Smooth muscle cell (in vitro differentiated cells): ENCODE measurements at regions not wholly inside any gene's neighbourhood (a gene's known extent, or its start where the extent isn't known, plus 50 kb on each side); places are given as distances from the start of the nearest gene placed in this dataset.

ENCODE experiments used
- DNase-seq: peaks from one replicate; lab custom pipeline; 2025; ENCODE audit not compliant: unreplicated experiment; lab: John Stamatoyannopoulos, UW
- H2AFZ ChIP-seq: fragments of 200-600 bp; sonication (generic); 2 replicates; pipeline ENCODE4 v1.6.0; 2016; ENCODE audit warnings: antibody characterized with exemption, low read depth, mild to moderate bottlenecking
- H3F3A ChIP-seq: fragments of 200-600 bp; sonication (generic); 2 replicates; pipeline ENCODE4 v1.6.0; 2017; ENCODE audit warnings: antibody characterized with exemption, low read depth
- H3K27ac ChIP-seq: fragments of 200-600 bp; sonication (generic); 2 replicates; pipeline ENCODE4 v1.5.1; 2016; ENCODE audit warnings: low read depth, mild to moderate bottlenecking
- H3K27me3 ChIP-seq: fragments of 200-600 bp; sonication (generic); 2 replicates; pipeline ENCODE4 v1.6.1; 2016; ENCODE audit warnings: low read depth, mild to moderate bottlenecking
- H3K36me3 ChIP-seq: fragments of 200-600 bp; sonication (generic); 2 replicates; pipeline ENCODE4 v1.5.1; 2016; ENCODE audit warnings: low read depth
- H3K4me1 ChIP-seq: fragments of 200-600 bp; sonication (generic); 2 replicates; pipeline ENCODE4 v1.5.1; 2016; ENCODE audit warnings: low read depth
- H3K4me2 ChIP-seq: fragments of 200-600 bp; sonication (generic); 2 replicates; pipeline ENCODE4 v1.6.0; 2016; ENCODE audit warnings: mild to moderate bottlenecking
- H3K4me3 ChIP-seq: fragments of 200-600 bp; sonication (generic); 2 replicates; pipeline ENCODE4 v1.5.1; 2016; ENCODE audit warnings: mild to moderate bottlenecking
- H3K79me2 ChIP-seq: fragments of 200-600 bp; sonication (generic); 2 replicates; pipeline ENCODE4 v1.6.0; 2016; ENCODE audit warnings: low read depth, mild to moderate bottlenecking
- H3K9ac ChIP-seq: fragments of 200-600 bp; sonication (generic); 2 replicates; pipeline ENCODE4 v1.6.0; 2016; ENCODE audit warnings: low read depth
- H3K9me3 ChIP-seq: fragments of 200-600 bp; sonication (generic); replicated peaks from 2 replicates; pipeline ENCODE4 v1.5.1; 2016; ENCODE audit warnings: low read depth
- H4K20me1 ChIP-seq: fragments of 200-600 bp; sonication (generic); 2 replicates; pipeline ENCODE4 v1.6.0; 2016; ENCODE audit warnings: low read depth
- CTCF ChIP-seq: fragments of 200-600 bp; sonication (generic); IDR thresholded peaks from 2 replicates; pipeline ENCODE4 v1.5.1; 2017; ENCODE audit warnings: borderline replicate concordance, mild to moderate bottlenecking, antibody characterized with exemption; ENCODE audit not compliant: insufficient read depth, poor library complexity, severe bottlenecking
- WGBS: methylation state at CpG from one replicate; pipeline ENCODE4 v1.1.7; 2016; ENCODE audit warnings: low lambda C conversion rate; 5-methylcytosine and 5-hydroxymethylcytosine counted together

GRCh38 chr11:90668502-90668901, 445.7 kb upstream of the CHORDC1 start:
- Histone ChIP-seq H3K9ac (no peak overlapping the region), H4K20me1 (no peaks in the 10 kb centered on the region), H3K4me3 (no peak overlapping the region), H3K27me3 (no peaks in the 10 kb centered on the region), H3K4me2 (no peak overlapping the region), H3K4me1 (no peaks in the 10 kb centered on the region), H3K27ac (no peak overlapping the region), H3F3A (no peaks in the 10 kb centered on the region), H3K36me3 (no peaks in the 10 kb centered on the region), H3K9me3 (no peaks in the 10 kb centered on the region), H3K79me2 (no peaks in the 10 kb centered on the region), H2AFZ (no peak overlapping the region)
- TF ChIP-seq CTCF = no peak
- no peak for DNase-seq

- H3K27ac ChIP-seq = no peak overlapping the region
- H3K27me3 ChIP-seq = no peaks in the 10 kb centered on the region
- H3K79me2 ChIP-seq = no peaks in the 10 kb centered on the region
- no peaks in the 10 kb centered on the region for H3F3A ChIP-seq
- no peak overlapping the region for H3K4me3 ChIP-seq
- H3K4me2 ChIP-seq = no peak overlapping the region
- H3K9ac ChIP-seq = no peak overlapping the region
- H4K20me1 ChIP-seq = no peaks in the 10 kb centered on the region
- no peak overlapping the region for H2AFZ ChIP-seq
- no peak for TF ChIP-seq CTCF
- WGBS = 92% methylated on average over 2 of the region's 2 CpGs
- H3K9me3 ChIP-seq = no peaks in the 10 kb centered on the region
- no peaks in the 10 kb centered on the region for H3K4me1 ChIP-seq
- H3K36me3 ChIP-seq = no peaks in the 10 kb centered on the region
- no peak for DNase-seq
Observed at GRCh38 chr11:90661233-90661632, 438.4 kb upstream of the CHORDC1 start.

- H2AFZ ChIP-seq = no peak overlapping the region
- H3K36me3 ChIP-seq = no peaks in the 10 kb centered on the region
- no peaks in the 10 kb centered on the region for H3K9me3 ChIP-seq
- H3F3A ChIP-seq = no peaks in the 10 kb centered on the region
- no peaks in the 10 kb centered on the region for H3K79me2 ChIP-seq
- DNase-seq = no peak
- no peaks in the 10 kb centered on the region for H3K4me1 ChIP-seq
- 78% methylated on average over 2 of the region's 2 CpGs for WGBS
- H3K4me2 ChIP-seq = no peak overlapping the region
- H4K20me1 ChIP-seq = no peaks in the 10 kb centered on the region
- no peak for TF ChIP-seq CTCF
- no peaks in the 10 kb centered on the region for H3K27me3 ChIP-seq
- H3K4me3 ChIP-seq = no peak overlapping the region
- no peak overlapping the region for H3K27ac ChIP-seq
- H3K9ac ChIP-seq = no peak overlapping the region
Observed at GRCh38 chr11:90656171-90656570, 433.3 kb upstream of the CHORDC1 start.

GRCh38 chr11:90650153-90650552, 427.3 kb upstream of the CHORDC1 start:
- DNase-seq = no peak
- Histone ChIP-seq H4K20me1 (no peaks in the 10 kb centered on the region), H3K27me3 (no peaks in the 10 kb centered on the region), H3K4me1 (no peaks in the 10 kb centered on the region), H3F3A (no peaks in the 10 kb centered on the region), H3K4me2 (no peak overlapping the region), H3K79me2 (no peaks in the 10 kb centered on the region), H3K9ac (no peak overlapping the region), H3K4me3 (no peak overlapping the region), H3K27ac (no peak overlapping the region), H3K9me3 (no peaks in the 10 kb centered on the region), H2AFZ (no peak overlapping the region), H3K36me3 (no peaks in the 10 kb centered on the region)
- no peak for TF ChIP-seq CTCF
- WGBS = 89% methylated on average over 2 of the region's 2 CpGs
